Tibial artery (tissue), 4 donors: ENCODE measurements at regions not wholly inside any gene's neighbourhood (a gene's known extent, or its start where the extent isn't known, plus 50 kb on each side); places are given as distances from the start of the nearest gene placed in this dataset.

Source experiments
- DNase-seq, 2 donors: peaks; one replicate each; pipeline ENCODE4 v3.0.0-alpha.2; 2019
- H3K27ac ChIP-seq, 2 donors: fragments of 200-600 bp; sonication (generic) in 1 of 2; 1 replicate in 1 of 2; 2 replicates in 1 of 2; pipeline ENCODE4 v1.5.1; 2018 to 2019; ENCODE audit warnings: mild to moderate bottlenecking in 1 of 2
- H3K27me3 ChIP-seq, 2 donors: fragments of 200-600 bp; sonication (generic) in 1 of 2; one replicate each; pipeline versions ENCODE4 v1.5.1 to v1.6.0; 2016 to 2019
- H3K36me3 ChIP-seq, 3 donors: fragments of 200-600 bp; sonication (generic) in 2 of 3; one replicate each; pipeline ENCODE4 v1.5.1; 2016 to 2019; ENCODE audit warnings: mild to moderate bottlenecking in 2 of 3
- H3K4me1 ChIP-seq, 4 donors: fragments of 200-600 bp; sonication (generic) in 2 of 4; 1 replicate in 3 of 4; 2 replicates in 1 of 4; pipeline ENCODE4 v1.5.1; 2016 to 2019
- H3K4me3 ChIP-seq, 2 donors: fragments of 200-600 bp; sonication (generic) in 1 of 2; 1 replicate in 1 of 2; 2 replicates in 1 of 2; pipeline ENCODE4 v1.5.1; 2018 to 2019; ENCODE audit warnings: mild to moderate bottlenecking in 2 of 2
- H3K9me3 ChIP-seq, 3 donors: fragments of 200-600 bp; sonication (generic) in 1 of 3; one replicate each; pipeline ENCODE4 v1.5.1; 2016 to 2019
- CTCF ChIP-seq, 2 experiments: fragments of 200-600 bp in 1 of 2; fragments of 450-650 bp in 1 of 2; IDR thresholded peaks; one replicate each; pipeline ENCODE4 v1.5.1; 2017 to 2019; ENCODE audit warnings: antibody characterized with exemption in 2 of 2, mild to moderate bottlenecking in 1 of 2, moderate library complexity in 1 of 2
- intact Hi-C: fragments of 100-400 bp; cut with DNase I; formaldehyde crosslinking; loops from one replicate; pipeline ENCODE4 v1.15.0; 2023; ENCODE audit warnings: low total_unique reads

GRCh38 chr2:14815201-14815600 is 182.7 kb downstream of the LRATD1 start:
- TF ChIP-seq CTCF (IDR thresholded peaks at IDR 0.05), result no peak
- Histone ChIP-seq H3K4me1 (peaks cover 0 to 18% (median 2%) of the 10 kb centered on the region in 4 donors), H3K4me3 (no peak overlapping the region), H3K9me3 (peaks cover 0 to 3% (median 0%) of the 10 kb centered on the region in 3 donors), H3K36me3 (no peaks in the 10 kb centered on the region), H3K27me3 (no peaks in the 10 kb centered on the region), H3K27ac (no peak overlapping the region)
- DNase-seq, result no peak
- intact Hi-C loops, result no loop called here

DNA sequence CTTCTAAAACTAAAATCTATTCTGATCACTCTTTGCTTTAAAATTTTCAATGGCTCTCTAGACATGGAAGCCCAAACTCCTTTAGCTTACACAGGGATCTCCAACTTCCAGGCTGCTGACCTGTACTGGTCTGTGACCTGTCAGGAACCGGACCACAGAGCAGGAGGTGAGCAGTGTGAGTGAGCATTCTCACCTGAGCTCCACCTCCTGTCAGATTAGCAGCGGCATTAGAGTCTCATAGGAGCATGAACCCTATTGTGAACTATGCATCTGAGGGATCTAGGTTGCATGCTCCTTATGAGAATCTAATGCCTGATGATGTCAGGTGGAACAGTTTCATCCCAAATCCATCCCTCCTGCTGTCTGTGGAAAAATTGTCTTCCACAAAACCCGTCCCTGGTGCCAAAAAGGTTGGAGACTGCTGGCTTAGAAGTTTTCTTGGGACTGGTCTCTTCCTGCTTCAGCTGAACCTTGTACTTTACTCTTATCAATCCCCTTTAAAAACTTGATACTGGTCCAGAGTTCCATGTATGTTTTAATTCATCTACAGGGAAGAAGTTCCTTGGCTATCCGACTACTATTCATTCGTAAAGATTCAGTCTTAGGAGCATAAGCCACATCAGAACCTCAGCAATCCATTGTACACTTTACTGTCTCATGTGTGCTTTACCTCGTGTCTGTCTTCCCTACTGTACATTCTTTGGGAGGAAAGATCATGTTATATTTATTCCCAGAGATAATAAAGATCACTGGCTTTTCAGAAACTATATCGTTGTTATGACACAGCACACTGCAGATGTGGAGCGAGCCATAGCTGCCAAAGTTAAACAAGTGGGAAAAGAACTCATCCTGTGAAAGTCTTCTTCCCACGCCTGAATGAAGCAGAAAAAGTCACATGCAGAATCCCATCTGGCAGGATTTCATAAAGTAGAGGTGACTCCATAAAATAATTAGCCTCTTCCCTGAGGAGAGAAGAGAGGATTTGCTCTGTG is 183.8 kb downstream of the LRATD1 start:
- no peaks in the 10 kb centered on the region for H3K27me3 ChIP-seq
- peaks cover 0 to 3% (median 0%) of the 10 kb centered on the region in 3 donors for H3K9me3 ChIP-seq
- peaks cover 0 to 18% (median 2%) of the 10 kb centered on the region in 4 donors for H3K4me1 ChIP-seq
- TF ChIP-seq CTCF (IDR thresholded peaks at IDR 0.05), result no peak
- H3K27ac ChIP-seq, result no peak overlapping the region
- H3K4me3 ChIP-seq, result no peak overlapping the region
- H3K36me3 ChIP-seq, result no peaks in the 10 kb centered on the region
- intact Hi-C loops, result no loop called here
- DNase-seq, result no peak

DNA sequence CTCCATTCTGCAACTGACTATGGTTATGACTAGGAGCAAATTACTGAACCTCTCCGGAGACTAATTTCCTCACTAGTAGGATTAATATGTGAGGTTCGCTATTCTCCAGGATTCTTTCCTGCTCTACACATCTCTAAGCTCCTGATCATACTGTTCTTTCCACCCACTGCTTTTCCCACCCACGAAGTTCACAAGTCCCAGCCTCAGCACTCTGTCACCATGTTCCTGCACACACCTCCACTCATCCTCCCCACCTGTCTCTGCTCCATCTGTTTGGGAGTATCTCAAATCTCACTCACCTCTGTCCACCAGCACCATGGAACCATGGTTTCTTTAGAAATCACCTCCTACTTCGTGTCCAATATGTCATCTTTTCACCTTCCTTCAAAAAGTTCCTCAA is 185.3 kb downstream of the LRATD1 start:
- Histone ChIP-seq H3K4me1 (peaks cover 0 to 18% (median 2%) of the 10 kb centered on the region in 4 donors), H3K4me3 (no peak overlapping the region), H3K36me3 (no peaks in the 10 kb centered on the region), H3K27me3 (no peaks in the 10 kb centered on the region), H3K9me3 (peaks cover 0 to 3% (median 0%) of the 10 kb centered on the region in 3 donors), H3K27ac (no peak overlapping the region)
- no peak for DNase-seq
- intact Hi-C loops, result no loop called here
- no peak for TF ChIP-seq CTCF (IDR thresholded peaks at IDR 0.05)

GRCh38 chr2:14826518-14826917 is 194.0 kb downstream of the LRATD1 start:
- Histone ChIP-seq H3K36me3 (no peaks in the 10 kb centered on the region), H3K4me1 (no peaks in the 10 kb centered on the region), H3K27ac (no peak overlapping the region), H3K4me3 (no peak overlapping the region), H3K27me3 (no peaks in the 10 kb centered on the region), H3K9me3 (no peaks in the 10 kb centered on the region)
- TF ChIP-seq CTCF (IDR thresholded peaks at IDR 0.05), result no peak
- no peak for DNase-seq
- intact Hi-C loops, result no loop called here

DNA sequence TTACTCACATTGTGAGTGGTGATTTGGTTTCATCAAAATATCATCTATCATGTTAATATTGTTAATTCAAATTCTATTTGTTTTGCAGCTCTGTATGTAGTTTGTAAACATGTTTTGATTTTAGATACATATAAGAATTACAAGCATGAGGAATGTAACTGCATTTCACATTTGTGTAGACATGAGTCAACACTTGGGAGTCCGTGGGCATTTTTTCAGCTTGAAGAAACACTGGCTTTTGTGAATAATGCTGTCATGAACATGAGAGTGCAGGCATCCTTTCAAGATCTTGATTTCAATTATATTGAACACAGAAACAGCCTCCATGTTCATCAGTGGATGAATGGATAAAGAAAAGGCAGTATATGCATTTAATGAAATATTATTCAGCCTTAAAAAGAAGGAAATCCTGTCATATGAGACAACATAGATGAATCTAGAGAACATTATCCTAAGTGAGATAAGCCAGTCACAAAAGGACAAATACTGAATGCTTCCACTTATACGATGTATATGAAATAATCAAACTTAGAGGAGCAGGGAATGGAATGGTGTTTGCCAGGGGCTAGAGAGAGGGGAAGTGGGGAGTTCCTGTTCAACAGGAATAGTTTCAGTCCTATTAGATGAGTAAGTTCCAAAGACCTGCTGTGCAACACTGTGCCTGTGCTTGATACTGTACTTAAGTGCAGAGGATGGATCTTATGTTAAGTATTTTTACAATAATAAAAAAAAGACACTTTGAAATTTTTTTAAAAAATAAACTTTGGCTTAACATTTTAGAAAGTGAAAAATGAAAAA is 194.9 kb downstream of the LRATD1 start:
- Histone ChIP-seq H3K4me3 (no peak overlapping the region), H3K27me3 (no peaks in the 10 kb centered on the region), H3K4me1 (no peaks in the 10 kb centered on the region), H3K27ac (no peak overlapping the region), H3K36me3 (no peaks in the 10 kb centered on the region), H3K9me3 (no peaks in the 10 kb centered on the region)
- no peak for DNase-seq
- TF ChIP-seq CTCF (IDR thresholded peaks at IDR 0.05), result no peak
- intact Hi-C loops, result no loop called here
